Inflammatory macrophage (primary cell): ENCODE measurements at regions not wholly inside any gene's neighbourhood (a gene's known extent, or its start where the extent isn't known, plus 50 kb on each side); places are given as distances from the start of the nearest gene placed in this dataset.

Experiments used
- DNase-seq, 2 donors: peaks; one replicate each; pipeline ENCODE4 v3.0.0-alpha.2; 2020 to 2022

DNA sequence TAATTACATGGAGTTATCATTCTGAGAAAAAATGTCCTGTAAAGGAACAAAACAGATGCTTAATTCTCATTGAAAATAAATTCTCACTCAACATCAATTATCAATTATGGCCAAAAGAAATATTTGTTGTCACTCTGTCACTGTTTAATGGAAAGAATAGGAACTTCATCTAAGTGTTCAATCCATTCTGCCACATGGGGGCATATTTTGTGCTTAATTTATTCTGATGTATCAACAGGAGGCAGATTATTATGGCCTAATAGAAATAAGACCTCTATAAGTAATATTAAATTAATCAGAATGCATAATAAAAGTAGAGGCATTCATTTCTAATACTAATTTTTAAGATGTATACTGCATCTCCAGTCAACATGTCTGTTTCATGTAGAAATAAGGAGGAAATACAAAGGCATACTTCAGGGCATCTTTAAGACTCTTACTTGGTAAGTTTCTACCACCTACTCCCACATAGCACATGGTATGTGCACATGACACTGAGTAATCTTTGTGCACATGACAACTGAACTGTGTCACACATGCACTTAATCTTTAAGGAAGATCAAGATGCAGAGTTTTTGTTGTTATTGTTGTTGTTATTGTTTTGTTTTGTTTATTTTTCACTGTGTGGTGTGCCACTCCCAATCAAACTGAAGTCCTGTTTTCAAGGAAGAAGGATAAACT, 420.4 kb upstream of the SEMA3A start:
- peak; percentile 69 to 70 for DNase-seq

- no peak for DNase-seq
Observed at GRCh38 chr7:84612981-84613681, 418.5 kb upstream of the SEMA3A start.

DNA sequence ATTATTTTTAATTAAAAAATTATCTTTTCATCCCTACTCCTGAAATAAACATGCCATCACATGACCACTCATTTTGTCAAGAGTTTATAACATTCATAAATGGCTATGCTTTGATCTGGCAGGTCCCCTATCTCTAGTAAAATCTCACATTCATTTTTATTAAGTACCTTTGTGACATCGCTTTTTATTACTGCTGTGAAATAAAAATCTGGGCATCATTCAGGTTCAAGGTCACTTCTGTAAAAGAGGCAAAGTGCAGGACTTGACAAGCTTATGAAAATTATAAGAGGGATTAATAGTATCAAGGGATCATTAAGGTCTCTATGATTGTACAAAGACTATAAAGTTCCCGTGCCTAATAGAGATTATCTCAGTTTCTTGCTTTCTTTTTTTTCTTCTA, 416.8 kb upstream of the SEMA3A start:
- no peak for DNase-seq

DNA sequence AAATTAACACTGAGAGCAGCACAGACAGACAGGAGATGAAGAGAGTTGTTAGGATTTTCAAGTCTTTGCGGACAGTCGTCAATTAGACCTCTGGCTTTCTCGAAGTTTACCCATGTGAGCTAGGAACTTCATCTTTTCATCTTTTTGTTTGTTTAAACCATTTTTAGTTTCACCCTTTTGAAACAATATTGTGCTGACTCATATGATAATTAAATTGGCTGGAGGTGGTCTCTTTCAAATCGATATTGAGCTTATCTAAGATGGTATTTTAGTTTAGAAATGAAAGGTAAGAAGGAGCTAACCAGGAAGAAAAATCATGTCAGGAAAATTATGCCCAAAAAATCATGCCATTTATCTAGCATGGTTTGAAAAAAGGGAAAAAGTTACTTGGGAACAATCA, 415.8 kb upstream of the SEMA3A start:
- no peak for DNase-seq

DNA sequence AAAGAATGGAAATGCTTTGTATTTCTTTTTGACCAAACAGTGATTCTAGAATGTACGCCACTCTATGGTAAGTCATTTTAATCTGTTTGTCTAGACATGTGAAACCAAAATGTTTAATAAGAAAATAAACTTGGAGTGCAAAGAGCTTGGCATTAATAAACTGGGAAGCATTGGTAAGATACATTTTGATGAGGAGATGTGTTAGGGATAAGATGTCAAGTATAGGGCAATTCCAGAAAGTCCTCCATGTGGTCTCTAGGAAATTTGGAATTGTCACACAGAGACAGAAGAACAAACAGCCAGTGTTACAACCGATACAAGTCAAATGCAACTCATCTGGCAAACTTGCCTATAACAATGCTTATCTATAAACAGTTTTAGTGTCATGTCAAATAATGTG, 410.7 kb upstream of the SEMA3A start:
- DNase-seq = no peak

GRCh38 chr7:84603545-84603944, 409.0 kb upstream of the SEMA3A start:
- no peak for DNase-seq

GRCh38 chr7:84595026-84595425, 400.4 kb upstream of the SEMA3A start:
- no peak for DNase-seq

DNA sequence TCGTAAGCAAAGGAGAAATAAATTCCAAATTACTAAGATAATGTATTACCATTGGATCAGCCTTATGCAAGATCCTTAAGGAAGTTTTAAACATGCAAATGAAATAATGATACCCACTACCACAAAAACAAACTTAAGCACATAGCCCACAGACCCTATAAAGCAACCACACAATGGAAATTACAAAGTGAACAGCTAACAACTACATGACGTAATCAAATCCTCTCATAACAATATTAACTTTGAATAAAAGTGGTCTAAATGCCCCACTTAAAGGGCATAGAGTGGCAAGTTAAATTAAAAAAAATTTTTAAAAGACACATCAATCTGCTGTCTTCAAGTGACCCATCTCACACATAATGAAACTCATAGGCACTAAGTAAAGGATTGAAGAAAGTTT, 397.3 kb upstream of the SEMA3A start:
- DNase-seq = no peak

- DNase-seq = no peak
Observed at GRCh38 chr7:84589012-84589411, 394.4 kb upstream of the SEMA3A start.

DNA sequence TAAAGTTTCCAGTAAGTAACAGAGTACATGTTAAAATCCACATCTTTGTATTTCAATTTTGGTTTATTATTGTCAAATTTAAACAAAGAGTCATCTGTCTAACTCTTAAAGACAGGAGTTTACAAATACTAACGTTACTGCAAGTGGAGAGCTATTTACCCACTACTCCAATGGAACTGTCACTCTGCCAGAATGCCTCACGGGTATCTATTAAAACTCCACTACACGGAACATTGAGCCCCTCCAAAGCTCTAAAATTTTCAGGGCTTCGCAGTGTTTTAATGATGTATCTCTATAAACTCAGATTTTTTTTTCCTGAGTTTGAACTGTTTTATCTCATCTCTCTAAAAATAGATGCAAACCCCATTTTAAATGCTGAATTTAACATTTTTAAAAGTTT, 388.7 kb upstream of the SEMA3A start:
- no peak for DNase-seq

GRCh38 chr7:84582747-84583146, 388.2 kb upstream of the SEMA3A start:
- DNase-seq = no peak

- DNase-seq = no peak
Observed at GRCh38 chr7:84578825-84579224, 384.2 kb upstream of the SEMA3A start.

- DNase-seq = no peak
Observed at GRCh38 chr7:84568781-84569180, 374.2 kb upstream of the SEMA3A start.

- DNase-seq = no peak
Observed at GRCh38 chr7:84565345-84566074, 370.9 kb upstream of the SEMA3A start.

- no peak for DNase-seq
Observed at GRCh38 chr7:84553711-84554110, 359.1 kb upstream of the SEMA3A start.

- DNase-seq = no peak
Observed at GRCh38 chr7:84549409-84549808, 354.8 kb upstream of the SEMA3A start.

DNA sequence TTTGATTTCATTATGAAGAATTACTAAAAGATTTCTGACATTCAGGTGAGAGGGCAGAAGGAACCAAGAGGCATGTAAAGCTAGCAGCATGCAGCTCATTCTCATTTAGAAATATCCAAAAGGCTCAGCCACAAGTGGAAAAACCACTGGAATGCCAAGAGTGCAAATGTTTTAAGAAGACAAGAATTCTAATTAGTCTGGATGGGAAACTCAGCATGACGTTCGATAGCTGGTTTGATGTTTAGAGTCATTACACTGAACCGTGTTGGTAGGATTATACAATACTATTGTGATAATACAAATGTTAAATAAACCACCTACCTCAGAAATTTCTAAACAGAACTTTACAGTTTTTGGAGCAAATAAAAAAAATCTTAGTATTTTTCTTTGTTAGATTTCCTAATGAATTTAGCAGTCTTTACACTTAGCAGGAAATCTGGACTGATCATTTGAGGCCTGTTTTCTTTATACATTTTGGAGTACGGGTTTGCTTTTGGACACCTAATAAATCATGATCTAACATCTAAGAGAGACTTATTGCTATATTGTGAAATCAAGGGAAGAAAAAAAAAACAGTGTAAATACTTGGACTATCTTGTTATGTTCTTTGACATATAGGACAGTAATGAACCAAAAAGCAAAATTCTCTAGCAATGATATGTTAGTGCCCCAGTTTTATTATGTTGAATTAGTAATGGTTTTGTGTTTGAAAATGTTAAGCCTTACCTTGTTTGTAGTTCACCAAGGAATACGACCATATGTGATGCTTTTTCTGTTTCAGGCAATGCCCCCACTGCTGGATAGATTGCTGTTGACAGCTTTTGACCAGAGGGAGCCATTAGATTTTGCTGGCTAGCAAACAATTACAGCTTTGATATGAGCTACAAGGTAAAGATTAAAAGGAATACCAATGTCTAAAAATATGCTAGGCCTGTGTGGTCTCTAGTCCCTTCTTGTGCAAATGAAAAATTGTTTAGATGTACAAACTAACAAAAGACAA, 354.1 kb upstream of the SEMA3A start:
- DNase-seq = no peak

DNA sequence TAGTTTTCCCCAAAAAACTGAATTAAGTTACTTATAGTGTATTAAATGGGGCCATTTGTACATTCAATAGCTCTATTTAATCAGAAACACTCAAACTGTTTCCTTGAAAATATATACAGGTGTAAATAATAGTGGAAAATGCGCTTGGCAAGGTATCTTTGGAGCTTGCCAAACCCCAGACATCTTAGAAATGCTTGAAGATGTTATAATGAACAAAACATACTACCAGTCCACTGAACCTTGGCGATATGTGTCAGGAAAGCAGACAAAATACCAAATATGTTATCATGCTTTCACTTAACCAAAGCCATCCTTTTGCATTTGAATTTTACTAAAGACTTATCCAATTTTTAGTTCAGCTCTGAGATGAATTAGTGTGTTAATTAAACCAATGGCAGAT, 352.7 kb upstream of the SEMA3A start:
- DNase-seq = no peak

DNA sequence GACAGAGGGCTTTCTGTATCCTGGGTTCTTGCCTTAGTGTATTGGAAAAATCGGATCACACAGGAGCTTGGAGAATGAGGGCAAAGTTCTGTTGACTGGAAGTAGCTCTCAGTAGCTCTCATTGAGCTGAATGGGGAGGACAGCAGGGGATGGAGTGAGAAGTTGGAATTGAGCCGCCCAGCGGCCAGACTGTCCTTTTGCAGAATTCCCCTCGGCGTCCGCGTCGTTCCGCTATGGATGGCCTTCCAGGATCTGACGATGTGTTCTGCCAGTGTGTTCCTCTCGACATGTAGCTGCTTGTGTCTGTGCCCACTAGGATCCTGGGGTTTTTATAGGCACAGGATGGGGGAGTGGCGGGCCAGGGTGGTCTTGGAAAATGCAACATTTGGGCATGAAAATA, 351.8 kb upstream of the SEMA3A start:
- DNase-seq = no peak

- DNase-seq = no peak
Observed at GRCh38 chr7:84538268-84538667, 343.7 kb upstream of the SEMA3A start.

- DNase-seq = no peak
Observed at GRCh38 chr7:84536271-84536870, 341.8 kb upstream of the SEMA3A start.

- no peak for DNase-seq
Observed at GRCh38 chr7:84535580-84536270, 341.1 kb upstream of the SEMA3A start.
